NOMO-1 treated with dmso at 0.1 percent for 144 hours (cell line): ENCODE measurements at regions not wholly inside any gene's neighbourhood (a gene's known extent, or its start where the extent isn't known, plus 50 kb on each side); places are given as distances from the start of the nearest gene placed in this dataset.

Source experiments
- DNase-seq: peaks from one replicate; lab custom pipeline; 2025; ENCODE audit not compliant: unreplicated experiment; lab: John Stamatoyannopoulos, UW

DNA sequence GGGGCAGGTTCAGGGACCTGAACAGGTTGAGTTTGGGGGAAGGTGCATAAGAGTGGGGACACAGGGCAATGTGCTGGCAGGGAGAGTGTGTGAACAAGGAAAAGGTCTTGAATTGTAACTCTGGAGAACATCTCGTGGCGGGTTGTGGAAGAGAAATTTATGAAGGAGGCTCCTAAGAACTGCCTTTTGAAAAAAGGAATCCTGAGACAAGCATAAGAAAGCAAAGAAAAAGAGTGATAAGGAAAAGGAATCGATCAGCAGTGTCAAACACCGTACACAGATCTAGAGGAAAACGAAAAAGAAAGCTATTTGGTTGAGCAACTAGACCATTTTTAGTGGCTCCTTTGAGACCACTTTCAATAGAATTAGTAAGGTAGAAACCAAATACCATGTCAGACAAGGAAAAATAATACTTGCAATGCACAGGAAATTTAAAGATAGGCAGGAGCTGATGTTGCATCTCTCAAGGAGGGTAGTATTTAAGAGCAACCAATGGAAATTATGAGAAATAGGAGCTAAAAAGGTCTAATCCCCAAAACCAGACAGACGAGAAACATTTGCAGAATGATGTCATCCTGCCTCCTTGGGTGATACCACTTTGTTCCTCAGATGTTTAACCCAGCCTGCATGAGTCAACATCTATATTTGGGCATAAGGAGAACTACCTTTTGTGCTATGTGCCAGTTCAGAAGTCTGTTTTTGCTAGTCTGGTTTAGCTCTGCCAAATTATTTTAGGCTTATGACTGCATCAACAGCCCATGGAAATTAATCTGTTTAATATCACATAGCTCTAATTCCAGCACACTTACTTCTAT lies 64.5 kb upstream of the STK38L start:
- peak; percentile 76 for DNase-seq

DNA sequence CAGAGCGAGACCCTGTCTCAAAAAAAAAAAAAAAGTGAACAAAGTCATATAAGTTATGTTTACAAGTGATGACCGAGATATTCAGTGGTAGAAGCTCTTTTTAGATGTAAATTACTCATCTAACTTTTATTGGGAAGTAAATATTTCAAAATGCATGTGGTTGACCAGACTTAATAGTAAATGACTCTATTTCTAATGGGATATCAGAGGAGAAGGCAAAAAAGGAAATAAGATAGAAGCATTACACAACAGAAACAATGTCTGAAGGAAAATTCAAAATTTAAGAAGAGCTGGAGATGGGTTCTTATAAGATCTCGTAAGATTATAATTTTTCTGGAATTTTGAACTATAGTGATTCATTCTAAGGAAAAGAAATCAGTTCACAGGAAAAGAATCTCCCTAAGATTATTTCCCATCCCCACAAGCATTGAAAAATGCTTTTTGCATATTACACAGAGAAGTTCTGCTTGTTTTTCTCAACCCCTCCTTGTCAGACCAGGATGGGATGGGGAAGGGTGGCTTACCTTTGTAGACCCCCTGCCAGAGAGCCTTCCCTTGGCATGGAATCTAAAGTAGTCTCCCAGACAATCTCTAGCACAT lies 63.1 kb upstream of the STK38L start:
- DNase-seq = no peak

DNA sequence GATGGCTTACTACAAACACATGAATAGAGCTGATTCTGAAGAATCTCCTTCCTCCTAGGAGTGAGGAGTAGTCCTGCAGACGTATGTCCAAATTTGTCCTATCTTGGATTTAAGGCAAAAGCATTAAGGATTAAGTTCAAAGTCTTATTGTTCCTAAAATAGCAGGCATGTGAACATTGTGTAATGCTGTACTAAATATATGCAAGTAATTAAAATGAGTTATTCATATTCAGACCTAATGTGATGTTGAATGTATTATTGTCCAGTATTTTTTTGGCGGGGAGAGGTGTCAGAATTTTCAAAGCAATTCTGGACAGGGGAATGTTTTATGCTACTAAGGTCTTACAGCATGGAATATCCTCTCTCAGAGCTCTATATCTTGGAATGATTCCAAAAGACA lies 60.7 kb upstream of the STK38L start:
- DNase-seq = no peak

DNA sequence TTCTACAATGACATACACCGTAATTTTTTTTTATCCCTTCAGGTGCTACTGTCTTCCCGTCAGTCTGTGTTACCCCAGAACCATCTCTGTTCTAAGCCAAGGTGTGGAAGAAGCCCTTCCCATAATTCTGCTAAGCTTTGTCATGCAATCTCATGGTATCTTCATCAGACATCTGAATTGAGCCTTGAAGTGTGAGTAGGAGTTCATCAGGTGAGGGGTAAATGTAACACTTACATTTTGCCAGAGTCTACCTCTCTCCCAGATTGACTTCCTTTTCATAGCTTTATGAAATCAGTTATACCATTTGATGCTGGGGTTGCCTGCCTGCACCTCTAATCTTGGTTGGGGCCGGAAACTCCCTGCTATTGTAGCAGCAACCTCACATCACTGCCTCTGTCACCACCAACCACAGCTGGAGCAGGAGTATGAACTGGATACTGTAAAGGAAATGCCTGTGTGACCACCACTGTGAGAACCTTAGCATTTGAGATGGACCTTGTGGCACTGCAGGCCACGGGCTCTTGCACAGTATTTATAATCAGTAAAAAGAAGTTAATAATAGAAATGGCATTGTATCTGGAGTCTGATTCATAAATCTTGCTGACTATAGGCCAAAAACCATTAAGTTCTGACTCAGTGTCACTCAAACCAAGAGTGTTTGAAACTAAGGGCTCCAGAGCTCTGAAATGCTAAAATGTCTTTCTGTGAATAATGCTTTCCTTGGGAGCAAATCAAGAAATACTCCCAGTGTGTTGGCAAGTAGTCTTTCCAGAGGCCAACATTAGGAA lies 58.7 kb upstream of the STK38L start:
- no peak for DNase-seq

DNA sequence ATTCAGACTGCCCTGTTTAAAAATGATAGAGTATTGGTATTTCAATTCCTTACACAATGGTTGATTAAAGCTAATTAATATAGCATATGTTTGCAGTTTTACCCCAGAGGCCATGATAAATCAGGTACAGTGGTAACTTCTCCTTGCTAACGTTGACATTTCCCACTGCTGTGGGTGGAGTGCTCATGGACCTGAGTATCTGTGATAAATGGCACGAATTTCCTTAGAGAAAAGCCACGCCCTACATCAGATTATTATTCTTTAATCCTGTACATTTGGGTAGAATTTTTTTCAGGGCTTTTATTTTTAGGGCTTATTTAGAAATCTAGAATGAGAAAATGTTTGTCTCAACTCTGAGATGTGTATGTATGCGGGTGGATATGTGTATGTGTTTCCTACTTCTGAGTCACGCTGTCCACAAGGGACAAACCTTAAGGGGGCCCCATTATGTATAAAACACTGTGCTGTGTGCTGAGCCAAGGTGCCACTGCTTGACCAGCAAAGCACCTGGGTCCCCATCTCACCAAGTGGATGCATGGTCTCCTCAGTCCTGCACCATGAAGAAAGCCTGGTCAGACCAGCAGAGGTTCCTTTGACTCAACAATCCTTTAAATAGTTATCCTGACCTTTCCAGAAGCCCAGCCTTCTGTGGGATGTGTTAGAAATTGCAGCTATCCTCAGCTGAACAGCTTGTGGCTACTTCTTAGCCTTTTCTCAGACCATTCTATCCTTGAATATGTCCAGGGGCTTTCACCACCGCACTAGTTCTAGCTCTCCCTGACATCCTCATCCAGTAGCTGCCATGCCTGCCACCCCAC lies 57.9 kb upstream of the STK38L start:
- DNase-seq = no peak

DNA sequence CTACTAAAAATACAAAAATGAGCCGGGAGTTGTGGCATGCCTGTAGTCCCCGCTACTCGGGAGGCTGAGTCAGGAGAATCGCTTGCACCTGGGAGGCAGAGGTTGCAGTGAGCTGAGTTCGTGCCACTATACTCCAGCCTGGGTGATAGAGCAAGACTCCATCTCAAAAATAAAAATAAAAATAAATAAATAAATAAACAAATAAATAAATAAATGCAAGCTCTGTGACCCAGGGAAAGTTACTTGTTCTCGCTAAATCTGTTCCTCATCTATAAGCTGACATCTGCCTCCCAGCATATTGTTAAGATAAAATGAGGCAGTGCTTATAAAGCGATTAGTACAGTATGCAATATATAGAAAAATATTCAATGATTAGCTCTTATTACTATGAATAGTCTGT lies 56.4 kb upstream of the STK38L start:
- no peak for DNase-seq

DNA sequence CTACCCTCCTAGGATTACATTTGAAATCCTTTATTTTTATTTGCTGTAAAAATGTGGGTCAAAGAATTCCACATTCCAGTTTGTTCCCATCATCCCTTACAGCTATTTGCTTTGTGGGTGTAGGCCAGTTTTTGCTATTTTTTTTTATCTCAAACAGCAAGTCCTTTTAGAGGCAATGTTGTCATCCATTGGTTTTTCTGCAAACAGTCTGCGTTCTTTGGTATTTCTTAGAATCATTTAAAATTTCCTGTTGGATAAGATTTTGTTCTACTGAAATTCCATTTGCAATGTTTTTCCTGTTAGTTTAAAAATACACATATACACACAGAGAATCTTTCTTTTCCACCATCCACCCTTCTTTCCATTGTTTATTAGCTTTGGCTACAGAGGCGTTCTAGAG lies 53.3 kb upstream of the STK38L start:
- DNase-seq = no peak

DNA sequence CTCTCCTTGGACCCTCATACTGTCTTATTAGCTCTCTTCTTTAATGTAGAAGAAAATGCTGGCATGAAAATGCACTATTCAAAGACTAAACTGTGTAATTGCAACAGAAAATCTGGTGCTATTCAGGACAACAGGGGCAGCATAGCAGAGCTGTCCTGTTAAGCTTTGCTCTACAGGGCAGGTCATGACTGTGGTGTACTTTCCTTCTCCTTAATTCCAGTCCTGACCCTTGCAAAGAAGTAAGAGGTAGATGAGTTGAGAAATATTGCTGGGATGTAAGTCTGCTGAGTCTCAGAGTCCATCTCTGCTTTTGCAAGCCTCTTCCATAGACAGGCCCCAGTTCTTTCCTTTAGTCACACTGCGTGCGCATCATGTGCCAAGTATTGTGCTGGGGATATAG lies 52.6 kb upstream of the STK38L start:
- DNase-seq = no peak

DNA sequence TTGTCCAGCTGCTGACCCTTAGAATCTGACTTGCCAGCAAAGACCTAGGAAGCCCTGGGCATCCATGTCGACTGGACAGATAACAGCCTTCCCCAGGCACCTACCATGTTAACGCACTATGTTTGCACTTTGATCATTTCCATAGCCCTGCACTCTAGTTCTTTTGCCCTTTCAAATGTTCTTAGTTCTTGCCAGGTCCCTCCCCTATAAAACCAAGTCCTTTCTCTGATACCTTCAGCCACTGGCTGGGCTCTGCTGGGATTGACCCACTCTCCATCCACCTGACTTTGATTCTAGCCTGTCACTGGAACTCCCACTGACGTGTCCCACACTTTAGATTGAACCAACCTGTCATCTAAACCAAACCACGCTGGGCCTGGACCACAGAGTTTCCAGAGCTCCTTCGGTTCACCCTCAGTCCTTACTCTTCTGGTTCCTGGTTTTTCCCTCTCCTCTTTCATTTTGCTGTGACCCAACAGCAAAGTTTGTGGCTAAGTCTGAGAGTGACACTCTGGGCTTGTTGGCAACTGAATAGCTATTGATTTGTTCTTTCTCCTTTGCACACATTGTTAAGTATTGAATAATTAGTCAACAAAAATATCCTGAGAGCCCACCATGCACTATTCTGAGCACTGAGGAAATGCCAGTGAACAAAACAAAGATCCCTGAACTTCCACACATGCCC lies 51.8 kb upstream of the STK38L start:
- no peak for DNase-seq

DNA sequence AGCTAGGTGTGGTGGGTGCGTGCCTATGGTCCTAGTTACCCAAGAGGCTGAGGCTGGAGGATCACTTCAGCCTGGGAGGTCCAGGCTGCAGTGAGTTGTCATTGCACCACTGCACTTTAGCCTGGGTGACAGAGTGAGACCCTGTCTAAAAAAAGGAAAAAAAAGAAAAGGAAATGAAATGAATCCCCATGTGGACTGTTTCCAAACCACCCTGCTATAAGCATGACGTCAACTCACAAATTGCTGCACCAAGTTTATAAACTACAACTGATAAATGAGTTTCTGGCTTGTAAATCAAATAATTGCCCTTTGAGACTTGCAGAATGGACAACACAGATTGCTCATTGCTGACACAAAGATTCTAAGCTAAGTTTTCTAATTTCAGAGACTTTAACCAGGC lies 51.0 kb upstream of the STK38L start:
- DNase-seq = no peak

DNA sequence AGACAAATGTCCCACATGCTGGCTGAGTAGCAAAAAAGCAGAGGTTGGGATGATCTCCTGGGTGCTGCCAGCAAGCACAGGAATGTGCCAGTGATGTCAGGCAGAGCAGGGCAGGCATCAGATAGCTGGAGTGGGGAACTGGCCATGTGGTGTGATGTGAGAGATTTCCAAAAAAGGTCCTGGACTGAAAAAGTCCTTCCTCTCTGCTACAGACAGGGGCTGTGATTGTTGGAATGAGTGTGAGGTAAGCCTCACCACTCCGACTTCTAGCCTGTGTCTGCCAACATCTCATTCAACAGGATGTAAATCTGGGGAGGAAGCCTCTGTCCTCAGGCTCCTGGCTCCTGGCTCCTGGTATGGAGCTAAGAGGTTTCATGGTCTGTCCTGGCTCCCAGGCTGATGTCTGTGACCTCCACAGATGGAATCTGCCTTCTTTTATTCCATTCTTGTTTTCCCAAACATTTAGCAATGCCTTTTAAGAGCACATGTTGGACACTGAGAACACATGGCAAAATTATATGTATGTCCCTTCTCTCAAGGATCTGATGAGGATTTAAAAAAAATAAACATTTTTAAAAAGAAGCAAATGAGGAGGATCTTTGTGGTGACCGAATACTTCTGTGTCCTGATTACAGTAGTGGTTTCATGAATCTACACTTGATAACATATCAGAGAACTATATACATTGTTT lies 50.1 kb upstream of the STK38L start:
- no peak for DNase-seq
